ENCODE measurements at regions not wholly inside any gene's neighbourhood (a gene's known extent, or its start where the extent isn't known, plus 50 kb on each side); places are given as distances from the start of the nearest gene placed in this dataset.

- no peak overlapping the region for H3K4me3 ChIP-seq (ENCODE audit: low read length in 3 of 3)
- no peaks in the 10 kb centered on the region for H3K27me3 ChIP-seq (ENCODE audit: control insufficient read depth, insufficient read depth, low read length)
- FAIRE-seq (no peak), DNase-seq (no peak)
- intact Hi-C loops (cut with DNase I), result no loop called here
- H3K27ac ChIP-seq (ENCODE audit: low read depth in 2 of 2, low read length in 2 of 2), result no peak overlapping the region
- H3K9me3 ChIP-seq (ENCODE audit: control insufficient read depth in 2 of 3, insufficient read depth in 1 of 3, low read length in 3 of 3), result no peaks in the 10 kb centered on the region
- no peak for TF ChIP-seq CTCF (IDR thresholded peaks at IDR 0.05; ENCODE audit: borderline replicate concordance, extremely low read depth, insufficient read depth)
- H3K36me3 ChIP-seq (ENCODE audit: control insufficient read depth in 2 of 3, insufficient read depth in 3 of 3, low read length in 3 of 3), result no peaks in the 10 kb centered on the region
- no peaks in the 10 kb centered on the region for H3K4me1 ChIP-seq (ENCODE audit: control insufficient read depth in 2 of 3, insufficient read depth in 2 of 3, low read depth in 1 of 3, low read length in 3 of 3)
- H3K9ac ChIP-seq (ENCODE audit: low read length in 3 of 3), result no peak overlapping the region
These were observed 475.6 kb upstream of the ZWINT start for GRCh38 chr10:56836659-56837058.

- no peak for DNase-seq
- FAIRE-seq, result no peak
- no peak overlapping the region for H3K4me3 ChIP-seq (ENCODE audit: low read length in 3 of 3)
- H3K9me3 ChIP-seq (ENCODE audit: control insufficient read depth in 2 of 3, insufficient read depth in 1 of 3, low read length in 3 of 3), result peaks cover 0 to 3% (median 0%) of the 10 kb centered on the region in 3 donors
- no peaks in the 10 kb centered on the region for H3K4me1 ChIP-seq (ENCODE audit: control insufficient read depth in 2 of 3, insufficient read depth in 2 of 3, low read depth in 1 of 3, low read length in 3 of 3)
- TF ChIP-seq CTCF (IDR thresholded peaks at IDR 0.05; ENCODE audit: borderline replicate concordance, extremely low read depth, insufficient read depth), result no peak
- no peak overlapping the region for H3K27ac ChIP-seq (ENCODE audit: low read depth in 2 of 2, low read length in 2 of 2)
- intact Hi-C loops (cut with DNase I), result no loop called here
- no peaks in the 10 kb centered on the region for H3K27me3 ChIP-seq (ENCODE audit: control insufficient read depth, insufficient read depth, low read length)
- H3K9ac ChIP-seq (ENCODE audit: low read length in 3 of 3), result no peak overlapping the region
- no peaks in the 10 kb centered on the region for H3K36me3 ChIP-seq (ENCODE audit: control insufficient read depth in 2 of 3, insufficient read depth in 3 of 3, low read length in 3 of 3)
These were observed 470.6 kb upstream of the ZWINT start for GRCh38 chr10:56831681-56832080.

GRCh38 chr10:56823849-56824248 is 462.8 kb upstream of the ZWINT start:
- Histone ChIP-seq H3K9ac (ENCODE audit: low read length in 3 of 3) (no peak overlapping the region), H3K27ac (ENCODE audit: low read depth in 2 of 2, low read length in 2 of 2) (no peak overlapping the region), H3K27me3 (ENCODE audit: control insufficient read depth, insufficient read depth, low read length) (no peaks in the 10 kb centered on the region), H3K9me3 (ENCODE audit: control insufficient read depth in 2 of 3, insufficient read depth in 1 of 3, low read length in 3 of 3) (peaks cover 0 to 8% (median 0%) of the 10 kb centered on the region in 3 donors), H3K4me1 (ENCODE audit: control insufficient read depth in 2 of 3, insufficient read depth in 2 of 3, low read depth in 1 of 3, low read length in 3 of 3) (no peaks in the 10 kb centered on the region), H3K4me3 (ENCODE audit: low read length in 3 of 3) (no peak overlapping the region), H3K36me3 (ENCODE audit: control insufficient read depth in 2 of 3, insufficient read depth in 3 of 3, low read length in 3 of 3) (no peaks in the 10 kb centered on the region)
- FAIRE-seq (no peak), DNase-seq (peak in 1 of 5 donors; percentile 2)
- TF ChIP-seq CTCF (IDR thresholded peaks at IDR 0.05; ENCODE audit: borderline replicate concordance, extremely low read depth, insufficient read depth), result peak; percentile 26
- intact Hi-C loops (cut with DNase I), result no loop called here

GRCh38 chr10:56805022-56805421 is 444.0 kb upstream of the ZWINT start:
- TF ChIP-seq CTCF (IDR thresholded peaks at IDR 0.05; ENCODE audit: borderline replicate concordance, extremely low read depth, insufficient read depth), result no peak
- Histone ChIP-seq H3K9ac (ENCODE audit: low read length in 3 of 3) (no peak overlapping the region), H3K27ac (ENCODE audit: low read depth in 2 of 2, low read length in 2 of 2) (no peak overlapping the region), H3K36me3 (ENCODE audit: control insufficient read depth in 2 of 3, insufficient read depth in 3 of 3, low read length in 3 of 3) (no peaks in the 10 kb centered on the region), H3K9me3 (ENCODE audit: control insufficient read depth in 2 of 3, insufficient read depth in 1 of 3, low read length in 3 of 3) (no peaks in the 10 kb centered on the region), H3K4me1 (ENCODE audit: control insufficient read depth in 2 of 3, insufficient read depth in 2 of 3, low read depth in 1 of 3, low read length in 3 of 3) (no peaks in the 10 kb centered on the region), H3K27me3 (ENCODE audit: control insufficient read depth, insufficient read depth, low read length) (no peaks in the 10 kb centered on the region), H3K4me3 (ENCODE audit: low read length in 3 of 3) (no peak overlapping the region)
- no peak for FAIRE-seq
- DNase-seq, result no peak
- intact Hi-C loops (cut with DNase I), result no loop called here

Measured in kidney (tissue), 13 donors.